ENCODE measurements at regions not wholly inside any gene's neighbourhood (a gene's known extent, or its start where the extent isn't known, plus 50 kb on each side); places are given as distances from the start of the nearest gene placed in this dataset.

DNA sequence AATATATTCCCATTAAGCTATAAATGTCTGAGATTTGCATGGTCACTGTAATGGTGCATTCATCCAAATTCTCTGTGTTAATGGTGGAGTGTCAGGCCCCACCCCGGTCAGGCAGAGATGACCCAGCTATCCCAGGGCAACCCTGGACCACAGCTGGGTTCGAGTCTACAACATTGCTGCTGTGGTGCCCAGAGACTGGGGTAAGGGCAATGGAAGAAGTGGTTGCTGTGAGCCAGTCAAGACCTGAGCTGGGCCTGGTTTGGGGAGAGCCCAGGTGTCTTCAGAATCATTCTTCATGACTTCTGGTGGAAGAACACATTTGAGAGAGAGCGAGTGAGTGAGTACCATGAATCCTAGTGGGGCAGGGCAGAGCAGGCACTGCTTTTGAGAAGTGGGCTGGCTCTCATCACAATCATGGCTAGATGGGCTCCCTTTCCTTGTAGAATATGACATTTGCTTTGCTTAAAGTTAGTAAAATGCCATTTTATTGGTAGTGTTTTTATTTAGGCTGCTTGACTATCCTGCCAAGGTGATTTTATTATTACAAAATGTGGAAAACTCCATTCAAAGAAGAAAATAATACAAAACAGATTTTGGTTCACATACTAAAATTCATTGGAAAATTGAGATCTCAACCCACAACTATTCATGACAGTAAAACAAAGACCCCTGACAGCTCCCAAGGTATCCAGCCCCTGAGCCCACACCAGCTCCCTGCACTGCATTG, 125.8 kb upstream of the SLC25A48 start:
- Histone ChIP-seq H3K4me3 (ENCODE audit: low read depth in 1 of 3, low read length in 3 of 3) (no peak overlapping the region), H3K27me3 (ENCODE audit: control insufficient read depth in 4 of 4, insufficient read depth in 4 of 4, low read length in 3 of 4) (no peaks in the 10 kb centered on the region), H3K27ac (ENCODE audit: low read depth in 1 of 2, low read length in 2 of 2) (no peak overlapping the region), H3K9ac (ENCODE audit: low read depth in 1 of 2, low read length in 2 of 2) (no peak overlapping the region), H3K9me3 (ENCODE audit: control insufficient read depth in 4 of 4, low read length in 3 of 4) (no peaks in the 10 kb centered on the region), H3K4me1 (ENCODE audit: control insufficient read depth in 4 of 4, insufficient read depth in 4 of 4, low read length in 3 of 4) (no peaks in the 10 kb centered on the region), H3K36me3 (ENCODE audit: control insufficient read depth in 4 of 4, insufficient read depth in 3 of 4, low read depth in 1 of 4, low read length in 3 of 4) (no peaks in the 10 kb centered on the region)
- WGBS = 87% methylated on average over 3 of the region's 3 CpGs
- TF ChIP-seq HNF4A (conservative IDR thresholded peaks at IDR 0.05) (no peak), NR2F2 (IDR thresholded peaks at IDR 0.05) (no peak), RAD21 (IDR thresholded peaks at IDR 0.05) (no peak)
- TF ChIP-seq, protein P1, sequence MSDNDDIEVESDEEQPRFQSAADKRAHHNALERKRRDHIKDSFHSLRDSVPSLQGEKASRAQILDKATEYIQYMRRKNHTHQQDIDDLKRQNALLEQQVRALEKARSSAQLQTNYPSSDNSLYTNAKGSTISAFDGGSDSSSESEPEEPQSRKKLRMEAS (IDR thresholded peaks at IDR 0.05) = no peak
- DNase-seq (ENCODE audit: low spot score) = no peak

DNA sequence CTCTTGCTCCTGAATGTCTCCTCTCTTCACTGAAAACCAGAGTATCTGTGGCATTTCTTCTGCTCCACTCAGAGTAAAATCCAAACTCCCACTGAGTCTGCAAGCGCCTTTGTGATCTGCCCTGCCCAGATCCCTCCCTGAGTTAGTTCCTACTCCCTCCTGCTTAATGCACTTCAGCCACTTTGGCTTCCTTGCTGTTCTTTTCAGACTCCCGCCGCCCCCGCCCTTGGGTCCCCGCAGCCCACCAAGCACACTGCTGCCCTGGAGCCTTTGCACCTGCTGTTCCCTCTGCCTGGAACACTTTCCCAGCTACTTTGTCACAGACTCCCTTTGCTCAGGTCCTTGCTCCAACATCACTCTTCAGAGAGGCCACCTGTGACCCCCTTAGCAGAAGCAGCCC, 127.2 kb upstream of the SLC25A48 start:
- DNase-seq (ENCODE audit: low spot score) = no peak
- H3K4me3 ChIP-seq (ENCODE audit: low read depth in 1 of 3, low read length in 3 of 3) = no peak overlapping the region
- no peaks in the 10 kb centered on the region for H3K4me1 ChIP-seq (ENCODE audit: control insufficient read depth in 4 of 4, insufficient read depth in 4 of 4, low read length in 3 of 4)
- H3K9ac ChIP-seq (ENCODE audit: low read depth in 1 of 2, low read length in 2 of 2) = no peak overlapping the region
- WGBS = 91% methylated on average over 5 of the region's 5 CpGs
- H3K27ac ChIP-seq (ENCODE audit: low read depth in 1 of 2, low read length in 2 of 2) = no peak overlapping the region
- H3K36me3 ChIP-seq (ENCODE audit: control insufficient read depth in 4 of 4, insufficient read depth in 3 of 4, low read depth in 1 of 4, low read length in 3 of 4) = no peaks in the 10 kb centered on the region
- H3K9me3 ChIP-seq (ENCODE audit: control insufficient read depth in 4 of 4, low read length in 3 of 4) = no peaks in the 10 kb centered on the region
- H3K27me3 ChIP-seq (ENCODE audit: control insufficient read depth in 4 of 4, insufficient read depth in 4 of 4, low read length in 3 of 4) = no peaks in the 10 kb centered on the region
- TF ChIP-seq TAF1 (conservative IDR thresholded peaks at IDR 0.05) = no peak
- TF ChIP-seq, protein P2, sequence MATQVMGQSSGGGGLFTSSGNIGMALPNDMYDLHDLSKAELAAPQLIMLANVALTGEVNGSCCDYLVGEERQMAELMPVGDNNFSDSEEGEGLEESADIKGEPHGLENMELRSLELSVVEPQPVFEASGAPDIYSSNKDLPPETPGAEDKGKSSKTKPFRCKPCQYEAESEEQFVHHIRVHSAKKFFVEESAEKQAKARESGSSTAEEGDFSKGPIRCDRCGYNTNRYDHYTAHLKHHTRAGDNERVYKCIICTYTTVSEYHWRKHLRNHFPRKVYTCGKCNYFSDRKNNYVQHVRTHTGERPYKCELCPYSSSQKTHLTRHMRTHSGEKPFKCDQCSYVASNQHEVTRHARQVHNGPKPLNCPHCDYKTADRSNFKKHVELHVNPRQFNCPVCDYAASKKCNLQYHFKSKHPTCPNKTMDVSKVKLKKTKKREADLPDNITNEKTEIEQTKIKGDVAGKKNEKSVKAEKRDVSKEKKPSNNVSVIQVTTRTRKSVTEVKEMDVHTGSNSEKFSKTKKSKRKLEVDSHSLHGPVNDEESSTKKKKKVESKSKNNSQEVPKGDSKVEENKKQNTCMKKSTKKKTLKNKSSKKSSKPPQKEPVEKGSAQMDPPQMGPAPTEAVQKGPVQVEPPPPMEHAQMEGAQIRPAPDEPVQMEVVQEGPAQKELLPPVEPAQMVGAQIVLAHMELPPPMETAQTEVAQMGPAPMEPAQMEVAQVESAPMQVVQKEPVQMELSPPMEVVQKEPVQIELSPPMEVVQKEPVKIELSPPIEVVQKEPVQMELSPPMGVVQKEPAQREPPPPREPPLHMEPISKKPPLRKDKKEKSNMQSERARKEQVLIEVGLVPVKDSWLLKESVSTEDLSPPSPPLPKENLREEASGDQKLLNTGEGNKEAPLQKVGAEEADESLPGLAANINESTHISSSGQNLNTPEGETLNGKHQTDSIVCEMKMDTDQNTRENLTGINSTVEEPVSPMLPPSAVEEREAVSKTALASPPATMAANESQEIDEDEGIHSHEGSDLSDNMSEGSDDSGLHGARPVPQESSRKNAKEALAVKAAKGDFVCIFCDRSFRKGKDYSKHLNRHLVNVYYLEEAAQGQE (IDR thresholded peaks at IDR 0.05) = no peak
- no peak for TF ChIP-seq RXRA (IDR thresholded peaks at IDR 0.05)
- no peak for TF ChIP-seq RAD21 (IDR thresholded peaks at IDR 0.05)
- TF ChIP-seq, protein P1 (IDR thresholded peaks at IDR 0.05) = no peak

DNA sequence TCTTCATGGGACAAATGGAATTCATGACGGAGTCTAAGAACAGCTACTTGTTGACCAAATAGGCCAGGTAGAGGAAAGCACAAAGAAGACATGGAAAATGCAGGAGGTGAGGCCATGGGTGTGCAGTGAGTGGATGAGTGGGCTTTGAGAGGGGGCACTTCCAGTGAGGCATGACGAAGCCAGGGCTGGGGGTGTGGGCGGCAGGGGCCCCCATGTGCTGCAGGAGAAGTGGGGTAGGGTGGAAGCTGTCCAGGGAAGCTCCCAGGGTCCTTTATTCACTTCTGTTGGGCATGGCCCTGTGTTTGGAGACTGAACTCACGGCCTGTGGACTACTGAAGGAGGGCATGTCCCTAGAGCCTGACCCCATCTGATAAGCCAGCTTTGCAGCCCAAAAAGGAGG, 127.6 kb upstream of the SLC25A48 start:
- H3K27me3 ChIP-seq (ENCODE audit: control insufficient read depth in 4 of 4, insufficient read depth in 4 of 4, low read length in 3 of 4) = no peaks in the 10 kb centered on the region
- H3K9ac ChIP-seq (ENCODE audit: low read depth in 1 of 2, low read length in 2 of 2) = no peak overlapping the region
- H3K4me3 ChIP-seq (ENCODE audit: low read depth in 1 of 3, low read length in 3 of 3) = no peak overlapping the region
- H3K36me3 ChIP-seq (ENCODE audit: control insufficient read depth in 4 of 4, insufficient read depth in 3 of 4, low read depth in 1 of 4, low read length in 3 of 4) = no peaks in the 10 kb centered on the region
- no peak for DNase-seq (ENCODE audit: low spot score)
- H3K9me3 ChIP-seq (ENCODE audit: control insufficient read depth in 4 of 4, low read length in 3 of 4) = no peaks in the 10 kb centered on the region
- H3K4me1 ChIP-seq (ENCODE audit: control insufficient read depth in 4 of 4, insufficient read depth in 4 of 4, low read length in 3 of 4) = no peaks in the 10 kb centered on the region
- 82% methylated on average over 4 of the region's 4 CpGs for WGBS
- no peak for TF ChIP-seq GABPA (IDR thresholded peaks at IDR 0.05 in 1 of 2, conservative IDR thresholded peaks at IDR 0.05 in 1 of 2)
- TF ChIP-seq, protein P3, sequence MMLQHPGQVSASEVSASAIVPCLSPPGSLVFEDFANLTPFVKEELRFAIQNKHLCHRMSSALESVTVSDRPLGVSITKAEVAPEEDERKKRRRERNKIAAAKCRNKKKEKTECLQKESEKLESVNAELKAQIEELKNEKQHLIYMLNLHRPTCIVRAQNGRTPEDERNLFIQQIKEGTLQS (IDR thresholded peaks at IDR 0.05) = no peak
- TF ChIP-seq NR2F2 (IDR thresholded peaks at IDR 0.05) = no peak
- TF ChIP-seq, protein P4, sequence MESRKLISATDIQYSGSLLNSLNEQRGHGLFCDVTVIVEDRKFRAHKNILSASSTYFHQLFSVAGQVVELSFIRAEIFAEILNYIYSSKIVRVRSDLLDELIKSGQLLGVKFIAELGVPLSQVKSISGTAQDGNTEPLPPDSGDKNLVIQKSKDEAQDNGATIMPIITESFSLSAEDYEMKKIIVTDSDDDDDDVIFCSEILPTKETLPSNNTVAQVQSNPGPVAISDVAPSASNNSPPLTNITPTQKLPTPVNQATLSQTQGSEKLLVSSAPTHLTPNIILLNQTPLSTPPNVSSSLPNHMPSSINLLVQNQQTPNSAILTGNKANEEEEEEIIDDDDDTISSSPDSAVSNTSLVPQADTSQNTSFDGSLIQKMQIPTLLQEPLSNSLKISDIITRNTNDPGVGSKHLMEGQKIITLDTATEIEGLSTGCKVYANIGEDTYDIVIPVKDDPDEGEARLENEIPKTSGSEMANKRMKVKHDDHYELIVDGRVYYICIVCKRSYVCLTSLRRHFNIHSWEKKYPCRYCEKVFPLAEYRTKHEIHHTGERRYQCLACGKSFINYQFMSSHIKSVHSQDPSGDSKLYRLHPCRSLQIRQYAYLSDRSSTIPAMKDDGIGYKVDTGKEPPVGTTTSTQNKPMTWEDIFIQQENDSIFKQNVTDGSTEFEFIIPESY (IDR thresholded peaks at IDR 0.05) = no peak
- TF ChIP-seq RAD21 (IDR thresholded peaks at IDR 0.05) = no peak
- no peak for TF ChIP-seq HNF4A (conservative IDR thresholded peaks at IDR 0.05)
- no peak for TF ChIP-seq HNF4G (IDR thresholded peaks at IDR 0.05)
- TF ChIP-seq, protein P1 (IDR thresholded peaks at IDR 0.05) = no peak
- no peak for TF ChIP-seq SP1 (IDR thresholded peaks at IDR 0.05)
- no peak for TF ChIP-seq JUND (IDR thresholded peaks at IDR 0.05)
- TF ChIP-seq FOXA1 (IDR thresholded peaks at IDR 0.05) = no peak
- TF ChIP-seq, protein P5, sequence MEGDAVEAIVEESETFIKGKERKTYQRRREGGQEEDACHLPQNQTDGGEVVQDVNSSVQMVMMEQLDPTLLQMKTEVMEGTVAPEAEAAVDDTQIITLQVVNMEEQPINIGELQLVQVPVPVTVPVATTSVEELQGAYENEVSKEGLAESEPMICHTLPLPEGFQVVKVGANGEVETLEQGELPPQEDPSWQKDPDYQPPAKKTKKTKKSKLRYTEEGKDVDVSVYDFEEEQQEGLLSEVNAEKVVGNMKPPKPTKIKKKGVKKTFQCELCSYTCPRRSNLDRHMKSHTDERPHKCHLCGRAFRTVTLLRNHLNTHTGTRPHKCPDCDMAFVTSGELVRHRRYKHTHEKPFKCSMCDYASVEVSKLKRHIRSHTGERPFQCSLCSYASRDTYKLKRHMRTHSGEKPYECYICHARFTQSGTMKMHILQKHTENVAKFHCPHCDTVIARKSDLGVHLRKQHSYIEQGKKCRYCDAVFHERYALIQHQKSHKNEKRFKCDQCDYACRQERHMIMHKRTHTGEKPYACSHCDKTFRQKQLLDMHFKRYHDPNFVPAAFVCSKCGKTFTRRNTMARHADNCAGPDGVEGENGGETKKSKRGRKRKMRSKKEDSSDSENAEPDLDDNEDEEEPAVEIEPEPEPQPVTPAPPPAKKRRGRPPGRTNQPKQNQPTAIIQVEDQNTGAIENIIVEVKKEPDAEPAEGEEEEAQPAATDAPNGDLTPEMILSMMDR (IDR thresholded peaks at IDR 0.05; ENCODE audit: low read depth, low read length, missing input control) = no peak
- TF ChIP-seq YY1 (IDR thresholded peaks at IDR 0.05) = no peak
- TF ChIP-seq EGR1 (IDR thresholded peaks at IDR 0.05; ENCODE audit: low read depth in 2 of 2) = no peak
- TF ChIP-seq FOXA2 (IDR thresholded peaks at IDR 0.05) = no peak
- H3K27ac ChIP-seq (ENCODE audit: low read depth in 1 of 2, low read length in 2 of 2) = no peak overlapping the region

All from liver (tissue), 8 donors.